ENCODE measurements at regions not wholly inside any gene's neighbourhood (a gene's known extent, or its start where the extent isn't known, plus 50 kb on each side); places are given as distances from the start of the nearest gene placed in this dataset.

GRCh38 chr4:4655011-4655410 lies 113.2 kb upstream of the STX18 start:
- DNase-seq (ENCODE audit: low read depth, low spot score) (no peak), ATAC-seq (no peak)
- no peak overlapping the region for H3K9ac ChIP-seq (ENCODE audit: low read length)
- H3K27ac ChIP-seq (ENCODE audit: low read depth, low read length) = no peak overlapping the region
- H3K9me2 ChIP-seq (ENCODE audit: insufficient read depth) = no peaks in the 10 kb centered on the region
- BruUV-seq (replicated peaks) = no TSS peak
- no peak for TF ChIP-seq TCF7L2 (IDR thresholded peaks at IDR 0.05; ENCODE audit: borderline replicate concordance, extremely low read depth, insufficient read depth, insufficient read length)
- no peak for TF ChIP-seq MAX (IDR thresholded peaks at IDR 0.05)
- TF ChIP-seq CBX3 (IDR thresholded peaks at IDR 0.05; ENCODE audit: low read depth) = no peak
- no peak for TF ChIP-seq JUND (IDR thresholded peaks at IDR 0.05)
- no peak for TF ChIP-seq EGR1 (IDR thresholded peaks at IDR 0.05; ENCODE audit: low read depth)
- TF ChIP-seq POLR2AphosphoS5 (IDR thresholded peaks at IDR 0.05; ENCODE audit: low read depth, low read length) = no peak
- TF ChIP-seq SRF (IDR thresholded peaks at IDR 0.05; ENCODE audit: low read depth) = no peak
- TF ChIP-seq, protein P1, sequence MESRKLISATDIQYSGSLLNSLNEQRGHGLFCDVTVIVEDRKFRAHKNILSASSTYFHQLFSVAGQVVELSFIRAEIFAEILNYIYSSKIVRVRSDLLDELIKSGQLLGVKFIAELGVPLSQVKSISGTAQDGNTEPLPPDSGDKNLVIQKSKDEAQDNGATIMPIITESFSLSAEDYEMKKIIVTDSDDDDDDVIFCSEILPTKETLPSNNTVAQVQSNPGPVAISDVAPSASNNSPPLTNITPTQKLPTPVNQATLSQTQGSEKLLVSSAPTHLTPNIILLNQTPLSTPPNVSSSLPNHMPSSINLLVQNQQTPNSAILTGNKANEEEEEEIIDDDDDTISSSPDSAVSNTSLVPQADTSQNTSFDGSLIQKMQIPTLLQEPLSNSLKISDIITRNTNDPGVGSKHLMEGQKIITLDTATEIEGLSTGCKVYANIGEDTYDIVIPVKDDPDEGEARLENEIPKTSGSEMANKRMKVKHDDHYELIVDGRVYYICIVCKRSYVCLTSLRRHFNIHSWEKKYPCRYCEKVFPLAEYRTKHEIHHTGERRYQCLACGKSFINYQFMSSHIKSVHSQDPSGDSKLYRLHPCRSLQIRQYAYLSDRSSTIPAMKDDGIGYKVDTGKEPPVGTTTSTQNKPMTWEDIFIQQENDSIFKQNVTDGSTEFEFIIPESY (IDR thresholded peaks at IDR 0.05; ENCODE audit: extremely low read depth, insufficient replicate concordance, low read length) = no peak
- TF ChIP-seq CEBPB (IDR thresholded peaks at IDR 0.05; ENCODE audit: low read depth) = no peak
- no peak for TF ChIP-seq ZNF274 (IDR thresholded peaks at IDR 0.05; ENCODE audit: low read depth, low read length)
- no peak for TF ChIP-seq ATF3 (IDR thresholded peaks at IDR 0.05)
- H3K4me2 ChIP-seq (ENCODE audit: low read length) = no peak overlapping the region
- peaks cover 24 to 29% of the 10 kb centered on the region in 2 experiments for H3K4me1 ChIP-seq (ENCODE audit: control insufficient read depth in 1 of 2, insufficient read depth in 2 of 2, low read length in 2 of 2)
- POLR2A ChIA-PET = no interaction called here
- no peak overlapping the region for H2AFZ ChIP-seq (ENCODE audit: low read depth, low read length, poor library complexity, severe bottlenecking)
- RAD21 ChIA-PET (ENCODE audit: low non-redundant PET in 1 of 2, low total read pairs in 2 of 2, uncharacterized antibody in 2 of 2, unreplicated experiment in 2 of 2) = no interaction called here
- intact Hi-C loops (cut with micrococcal nuclease) = no loop called here
- H3K36me3 ChIP-seq (ENCODE audit: control insufficient read depth in 1 of 2, insufficient read depth in 2 of 2, low read length in 2 of 2) = no peaks in the 10 kb centered on the region
- no peaks in the 10 kb centered on the region for H3K9me3 ChIP-seq (ENCODE audit: control insufficient read depth in 1 of 2, insufficient read depth in 1 of 2, low read depth in 1 of 2, low read length in 2 of 2)
- no peaks in the 10 kb centered on the region for H4K20me1 ChIP-seq (ENCODE audit: insufficient read depth)
- H3K27me3 ChIP-seq (ENCODE audit: insufficient read depth, low read length) = no peaks in the 10 kb centered on the region
- CTCF ChIA-PET = no interaction called here
- no peak overlapping the region for H3K4me3 ChIP-seq (replicated peaks in 1 of 2; ENCODE audit: low read depth in 1 of 2, low read length in 2 of 2)
- no peaks in the 10 kb centered on the region for H3K79me2 ChIP-seq (ENCODE audit: insufficient read depth, low read length)
